PC-3 (cell line): ENCODE measurements at regions not wholly inside any gene's neighbourhood (a gene's known extent, or its start where the extent isn't known, plus 50 kb on each side); places are given as distances from the start of the nearest gene placed in this dataset.
"Not testable (repeated sequence)": the region's sequence is repeated elsewhere in the genome, so short reads cannot be mapped to it uniquely, and the experiment has no call there.

ENCODE experiments used
- ATAC-seq: fragments of 200-7000 bp; cut with Tn5 transposase; 2 replicates; pipeline ENCODE4 v1.9.1; 2020; ENCODE audit warnings: mild to moderate bottlenecking, moderate library complexity
- BruUV-seq: library from RNA; stranded (reverse); fragments of 400-500 nt; replicated peaks from 2 replicates; lab custom pipeline; 2021; lab: Mats Ljungman, UMichigan
- CTCF ChIA-PET: fragments of 300-600 bp; sonication (Branson Sonifier 250); formaldehyde crosslinking; loops from one replicate; lab custom pipeline; 2022; ENCODE audit warnings: antibody characterized with exemption; lab: Charles Lee
- POLR2A ChIA-PET: fragments of 300-600 bp; sonication (Branson Sonifier 250); formaldehyde crosslinking; loops from one replicate; lab custom pipeline; 2022; ENCODE audit warnings: antibody characterized with exemption; ENCODE audit not compliant: unreplicated experiment; lab: Charles Lee
- DNase-seq: peaks from one replicate; pipeline ENCODE4 v3.0.0-alpha.2; 2015
- H2AFZ ChIP-seq: fragments of 300-600 bp; sonication (generic); 2 replicates; pipeline ENCODE4 v1.6.0; 2016; ENCODE audit warnings: antibody characterized with exemption, low read length
- H3F3A ChIP-seq: fragments of 300-600 bp; sonication (generic); one replicate; pipeline ENCODE4 v1.6.0; 2017; ENCODE audit warnings: antibody characterized with exemption, low read length, control low read depth, mild to moderate bottlenecking; ENCODE audit not compliant: unreplicated experiment
- H3K27ac ChIP-seq: fragments of 300-600 bp; sonication (generic); 2 replicates; pipeline ENCODE4 v1.5.1; 2016; ENCODE audit warnings: mild to moderate bottlenecking, low read length
- H3K27me3 ChIP-seq: fragments of 300-600 bp; sonication (generic); 2 replicates; pipeline ENCODE4 v1.6.1; 2016; ENCODE audit warnings: low read length, mixed read lengths
- H3K36me3 ChIP-seq: fragments of 300-600 bp; sonication (generic); 2 replicates; pipeline ENCODE4 v1.6.1; 2016; ENCODE audit warnings: low read depth, mixed run types, low read length, mixed read lengths
- H3K4me1 ChIP-seq: fragments of 300-600 bp; sonication (generic); 2 replicates; pipeline ENCODE4 v1.5.1; 2016; ENCODE audit warnings: low read length; ENCODE audit not compliant: insufficient read depth
- H3K4me2 ChIP-seq: fragments of 300-600 bp; sonication (generic); 2 replicates; pipeline ENCODE4 v1.6.0; 2016; ENCODE audit warnings: low read length
- H3K4me3 ChIP-seq: fragments of 300-600 bp; sonication (generic); 2 replicates; pipeline ENCODE4 v1.5.1; 2016; ENCODE audit warnings: mild to moderate bottlenecking, low read length, mixed read lengths
- H3K79me2 ChIP-seq: fragments of 300-600 bp; sonication (generic); 2 replicates; pipeline ENCODE4 v1.6.1; 2017; ENCODE audit warnings: low read length, mixed read lengths
- H3K9ac ChIP-seq: fragments of 300-600 bp; sonication (generic); 2 replicates; pipeline ENCODE4 v1.6.0; 2016; ENCODE audit warnings: mild to moderate bottlenecking, low read length
- H3K9me2 ChIP-seq: fragments of 300-600 bp; sonication (generic); replicated peaks from 2 replicates; pipeline ENCODE4 v1.6.1; 2016; ENCODE audit warnings: mixed run types, low read length, mixed read lengths
- H3K9me3 ChIP-seq: fragments of 300-600 bp; sonication (generic); 2 replicates; pipeline ENCODE4 v1.6.1; 2016; ENCODE audit warnings: low read length, mixed read lengths
- H4K20me1 ChIP-seq: fragments of 300-600 bp; sonication (generic); 2 replicates; pipeline ENCODE4 v1.6.1; 2016; ENCODE audit warnings: low read length, mixed read lengths
- EZH2 ChIP-seq: fragments of 300-600 bp; sonication (generic); IDR thresholded peaks from one replicate; pipeline ENCODE4 v1.6.1; 2017; ENCODE audit warnings: antibody characterized with exemption, mild to moderate bottlenecking, low read length; ENCODE audit not compliant: unreplicated experiment
- EZH2phosphoT487 ChIP-seq: fragments of 300-600 bp; sonication (generic); IDR thresholded peaks from 2 replicates; pipeline ENCODE4 v1.6.1; 2018; ENCODE audit warnings: mild to moderate bottlenecking, antibody characterized with exemption, low read length, borderline replicate concordance
- intact Hi-C: fragments of 100-400 bp; cut with micrococcal nuclease; formaldehyde crosslinking; loops from 2 replicates; pipeline ENCODE4 v1.9.0; 2023
- TF ChIP-seq, protein P1 (sequence below): fragments of 300-600 bp; sonication (generic); conservative IDR thresholded peaks from 2 replicates; pipeline ENCODE4 v1.5.1; 2017; ENCODE audit warnings: antibody characterized with exemption, low read depth, mild to moderate bottlenecking, low read length

- ATAC-seq = no peak
- TF ChIP-seq EZH2phosphoT487 = no peak
- TF ChIP-seq EZH2 = no peak
- TF ChIP-seq, protein P1, sequence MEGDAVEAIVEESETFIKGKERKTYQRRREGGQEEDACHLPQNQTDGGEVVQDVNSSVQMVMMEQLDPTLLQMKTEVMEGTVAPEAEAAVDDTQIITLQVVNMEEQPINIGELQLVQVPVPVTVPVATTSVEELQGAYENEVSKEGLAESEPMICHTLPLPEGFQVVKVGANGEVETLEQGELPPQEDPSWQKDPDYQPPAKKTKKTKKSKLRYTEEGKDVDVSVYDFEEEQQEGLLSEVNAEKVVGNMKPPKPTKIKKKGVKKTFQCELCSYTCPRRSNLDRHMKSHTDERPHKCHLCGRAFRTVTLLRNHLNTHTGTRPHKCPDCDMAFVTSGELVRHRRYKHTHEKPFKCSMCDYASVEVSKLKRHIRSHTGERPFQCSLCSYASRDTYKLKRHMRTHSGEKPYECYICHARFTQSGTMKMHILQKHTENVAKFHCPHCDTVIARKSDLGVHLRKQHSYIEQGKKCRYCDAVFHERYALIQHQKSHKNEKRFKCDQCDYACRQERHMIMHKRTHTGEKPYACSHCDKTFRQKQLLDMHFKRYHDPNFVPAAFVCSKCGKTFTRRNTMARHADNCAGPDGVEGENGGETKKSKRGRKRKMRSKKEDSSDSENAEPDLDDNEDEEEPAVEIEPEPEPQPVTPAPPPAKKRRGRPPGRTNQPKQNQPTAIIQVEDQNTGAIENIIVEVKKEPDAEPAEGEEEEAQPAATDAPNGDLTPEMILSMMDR = no peak
- CTCF ChIA-PET = no interaction called here
- H3K9ac ChIP-seq = no peak overlapping the region
- H3K4me3 ChIP-seq = no peak overlapping the region
- H3K27me3 ChIP-seq = no peaks in the 10 kb centered on the region
- H3K36me3 ChIP-seq = peaks cover 8% of the 10 kb centered on the region; the same call in 1 of the 2 replicates
- peaks cover 23% of the 10 kb centered on the region for H3K4me1 ChIP-seq
- no peaks in the 10 kb centered on the region for H3K9me3 ChIP-seq
- H3F3A ChIP-seq = peaks cover 20% of the 10 kb centered on the region
- no peak overlapping the region for H2AFZ ChIP-seq
- no peak overlapping the region for H3K27ac ChIP-seq
- intact Hi-C loops = no loop called here
- no peaks in the 10 kb centered on the region for H3K9me2 ChIP-seq
- no peaks in the 10 kb centered on the region for H3K79me2 ChIP-seq
- no peak overlapping the region for H3K4me2 ChIP-seq
- BruUV-seq = no TSS peak
- POLR2A ChIA-PET = no interaction called here
- DNase-seq = no peak
- H4K20me1 ChIP-seq = no peaks in the 10 kb centered on the region
Measured at GRCh38 chr2:160756481-160756880, 262.9 kb upstream of the RBMS1 start.

GRCh38 chr2:160762493-160763128, 269.0 kb upstream of the RBMS1 start:
- POLR2A ChIA-PET, H3K4me1 ChIP-seq, H3K9me3 ChIP-seq, H3K79me2 ChIP-seq, BruUV-seq, H3K27ac ChIP-seq, DNase-seq, H3K4me3 ChIP-seq, H3F3A ChIP-seq, H3K9ac ChIP-seq, H3K4me2 ChIP-seq, CTCF ChIA-PET, H2AFZ ChIP-seq, H3K27me3 ChIP-seq, H3K36me3 ChIP-seq, ATAC-seq, H4K20me1 ChIP-seq, intact Hi-C loops, H3K9me2 ChIP-seq: not testable (repeated sequence)

DNA sequence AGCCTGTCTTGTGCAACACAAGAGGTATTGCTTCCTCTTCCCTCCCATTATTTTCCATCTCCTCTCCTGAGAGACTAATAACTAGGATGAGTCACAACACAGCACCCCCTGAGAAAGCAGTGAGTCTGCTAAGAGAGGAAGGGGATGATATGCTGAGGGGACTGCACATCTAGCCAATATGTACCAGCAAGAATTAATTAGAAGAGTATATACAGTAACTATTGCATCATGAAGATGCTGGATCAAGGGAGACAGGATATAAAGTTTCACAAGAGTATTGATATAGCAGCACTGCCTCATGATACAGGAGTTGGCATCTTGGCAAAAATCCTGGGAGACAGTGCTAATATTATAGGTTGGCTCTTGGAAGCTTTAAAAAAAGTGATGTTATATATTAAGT, 289.9 kb upstream of the RBMS1 start:
- intact Hi-C loops = no loop called here
- Histone ChIP-seq H2AFZ (no peak overlapping the region), H3K9ac (no peak overlapping the region), H3K79me2 (no peaks in the 10 kb centered on the region), H3K27me3 (no peaks in the 10 kb centered on the region), H3K36me3 (no peaks in the 10 kb centered on the region), H3K4me2 (no peak overlapping the region), H3K27ac (no peak overlapping the region), H3K4me3 (no peak overlapping the region), H3K4me1 (no peaks in the 10 kb centered on the region), H3F3A (no peaks in the 10 kb centered on the region), H3K9me3 (no peaks in the 10 kb centered on the region; the same call in 1 of the 2 replicates), H3K9me2 (no peaks in the 10 kb centered on the region), H4K20me1 (no peaks in the 10 kb centered on the region)
- ATAC-seq = no peak; the same call in 1 of the 2 replicates
- ChIA-PET POLR2A (no interaction called here), CTCF (no interaction called here)
- no peak for DNase-seq
- TF ChIP-seq EZH2 (no peak), EZH2phosphoT487 (no peak)
- TF ChIP-seq, protein P1 = no peak
- no TSS peak for BruUV-seq
